HG02938 (cell line): ENCODE measurements at regions not wholly inside any gene's neighbourhood (a gene's known extent, or its start where the extent isn't known, plus 50 kb on each side); places are given as distances from the start of the nearest gene placed in this dataset.
A peak's percentile ranks its signal among the peaks of the same experiment; 100 is the strongest.
"Not testable (repeated sequence)": the region's sequence is repeated elsewhere in the genome, so short reads cannot be mapped to it uniquely, and the experiment has no call there.

Experiments
- ATAC-seq: cut with Tn5 transposase; IDR thresholded peaks from one replicate; pipeline ENCODE4 v1.9.1; 2021; ENCODE audit warnings: mild to moderate bottlenecking, moderate library complexity; ENCODE audit not compliant: unreplicated experiment

DNA sequence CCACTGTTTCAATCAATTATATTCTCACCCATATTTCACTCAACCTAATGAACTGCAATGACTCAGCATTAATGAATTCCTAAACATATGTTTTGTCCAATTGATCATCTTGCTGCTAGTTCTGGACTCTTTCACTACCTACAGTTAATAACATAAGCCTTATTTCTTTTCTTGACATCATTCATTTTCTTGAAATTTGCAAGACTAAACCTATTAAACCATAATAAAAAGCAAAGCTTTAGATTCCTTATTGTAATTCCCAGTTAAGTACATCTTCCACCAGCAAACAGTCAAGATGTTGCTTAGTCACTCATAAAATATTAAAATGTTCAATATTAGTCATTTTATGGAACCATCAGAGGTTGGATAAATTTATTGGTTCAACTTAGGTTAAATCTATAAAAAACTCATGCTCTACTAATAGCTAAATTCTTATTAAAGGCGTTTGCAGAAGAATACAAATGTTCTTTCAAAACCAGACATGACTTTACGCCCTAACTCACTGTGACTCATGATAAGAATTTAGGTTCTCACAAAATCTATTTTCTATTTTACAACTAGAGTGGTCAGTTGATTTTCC, 599.4 kb downstream of the RNF144A start:
- ATAC-seq = no peak

- ATAC-seq = no peak
These were observed 599.9 kb downstream of the RNF144A start for GRCh38 chr2:7517088-7517487.

DNA sequence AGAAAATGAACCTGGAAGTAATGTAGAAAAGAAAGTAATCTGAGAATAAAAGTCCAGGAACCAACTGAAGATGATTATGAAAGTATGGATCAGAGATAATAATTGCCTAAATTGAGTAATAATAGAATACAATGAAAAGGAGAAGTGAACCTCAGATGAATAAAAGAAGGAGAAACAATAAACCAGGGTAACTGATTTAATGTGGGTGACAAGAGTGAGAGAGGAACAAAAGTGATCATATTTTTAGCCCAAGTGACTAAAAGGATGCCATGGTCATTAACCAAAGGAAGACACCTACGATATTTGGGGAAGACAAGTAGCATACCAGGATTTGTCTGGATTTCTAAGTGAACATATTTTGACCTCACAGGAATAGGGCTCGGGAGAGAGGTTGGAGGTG, 600.6 kb downstream of the RNF144A start:
- ATAC-seq = no peak

- no peak for ATAC-seq
These were observed 606.4 kb downstream of the RNF144A start for GRCh38 chr2:7523481-7524120.

DNA sequence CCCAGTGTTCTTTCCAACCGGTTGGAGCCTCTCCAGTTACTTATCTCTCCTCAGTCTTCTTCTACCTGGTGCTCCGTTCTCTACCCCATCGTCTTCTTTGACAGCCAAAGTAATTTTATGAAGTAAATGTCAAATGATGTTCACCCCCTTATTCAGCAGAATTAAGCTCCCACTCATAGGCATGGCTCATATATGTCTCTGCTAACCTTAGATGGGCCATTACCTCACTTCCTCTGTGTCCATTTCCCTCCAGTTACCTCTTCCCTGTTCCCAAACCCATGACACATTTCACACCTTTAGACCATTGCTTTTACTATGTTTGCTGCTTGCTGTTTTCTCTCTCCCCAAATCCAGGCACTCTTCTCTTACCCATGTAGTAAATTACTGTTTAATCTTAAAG, 607.0 kb downstream of the RNF144A start:
- ATAC-seq = no peak

DNA sequence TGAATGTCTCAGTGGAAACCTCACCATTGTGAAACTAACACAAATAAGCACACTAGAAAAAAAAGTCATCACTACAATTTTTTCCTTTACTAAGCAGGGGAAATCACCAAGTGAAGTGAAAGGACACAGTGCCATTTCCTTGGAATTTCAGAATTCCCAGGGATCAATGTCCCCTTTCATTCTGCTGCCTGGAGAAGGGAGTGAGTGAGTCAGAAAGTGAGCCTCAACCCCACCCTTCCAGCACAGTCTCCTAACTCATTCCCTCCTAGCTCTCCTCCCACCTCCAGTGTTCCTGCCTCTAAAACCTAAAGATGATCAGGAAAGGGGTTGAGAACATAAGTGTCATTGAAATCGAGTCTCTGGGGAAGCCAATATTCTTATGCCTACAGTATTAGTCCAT, 608.5 kb downstream of the RNF144A start:
- no peak for ATAC-seq

- ATAC-seq = no peak
These were observed 610.0 kb downstream of the RNF144A start for GRCh38 chr2:7527165-7527722.

- no peak for ATAC-seq
These were observed 612.8 kb downstream of the RNF144A start for GRCh38 chr2:7530001-7530400.

GRCh38 chr2:7539077-7539476, 621.9 kb downstream of the RNF144A start:
- ATAC-seq = no peak

DNA sequence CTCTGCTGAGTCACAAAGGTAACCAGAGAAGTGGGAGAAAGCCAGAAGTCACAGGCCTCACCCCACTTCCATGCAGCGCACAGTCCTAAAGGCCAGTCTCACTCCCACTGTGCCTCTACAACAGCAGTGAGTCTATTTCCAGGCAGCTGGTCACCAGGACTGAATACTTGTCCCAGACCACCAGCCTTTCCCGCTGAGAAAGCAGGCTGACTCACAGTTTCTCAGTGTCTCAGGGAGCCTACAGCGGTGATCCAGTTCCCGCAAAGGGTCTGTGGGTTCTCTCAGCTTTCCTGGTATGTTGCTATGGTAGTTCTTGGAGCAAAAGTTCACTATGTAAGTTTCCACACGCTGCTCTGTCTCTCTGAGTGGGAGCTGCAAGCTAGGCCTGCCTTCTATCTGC, 622.5 kb downstream of the RNF144A start:
- ATAC-seq = no peak

GRCh38 chr2:7552825-7553570, 635.8 kb downstream of the RNF144A start:
- no peak for ATAC-seq

- no peak for ATAC-seq
These were observed 638.0 kb downstream of the RNF144A start for GRCh38 chr2:7555260-7555659.

GRCh38 chr2:7557376-7557775, 640.2 kb downstream of the RNF144A start:
- ATAC-seq = no peak

DNA sequence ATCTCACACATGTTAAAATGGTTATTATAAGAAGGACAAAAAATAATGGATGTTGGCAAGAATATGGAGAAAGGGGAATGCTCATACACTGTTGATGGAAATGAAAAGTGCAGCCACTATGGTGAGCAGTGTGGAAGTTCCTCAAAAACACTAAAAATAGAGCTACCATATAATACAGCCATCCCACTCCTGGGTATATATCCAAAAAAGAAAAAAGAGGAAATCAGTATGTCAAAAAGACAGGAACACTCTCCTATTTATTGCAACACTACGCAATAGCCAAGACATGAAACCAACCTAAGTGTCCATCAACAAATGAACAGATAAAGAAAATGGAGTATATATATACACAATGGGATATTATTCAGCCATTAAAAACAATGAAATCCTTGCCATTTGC, 642.6 kb downstream of the RNF144A start:
- ATAC-seq = no peak

DNA sequence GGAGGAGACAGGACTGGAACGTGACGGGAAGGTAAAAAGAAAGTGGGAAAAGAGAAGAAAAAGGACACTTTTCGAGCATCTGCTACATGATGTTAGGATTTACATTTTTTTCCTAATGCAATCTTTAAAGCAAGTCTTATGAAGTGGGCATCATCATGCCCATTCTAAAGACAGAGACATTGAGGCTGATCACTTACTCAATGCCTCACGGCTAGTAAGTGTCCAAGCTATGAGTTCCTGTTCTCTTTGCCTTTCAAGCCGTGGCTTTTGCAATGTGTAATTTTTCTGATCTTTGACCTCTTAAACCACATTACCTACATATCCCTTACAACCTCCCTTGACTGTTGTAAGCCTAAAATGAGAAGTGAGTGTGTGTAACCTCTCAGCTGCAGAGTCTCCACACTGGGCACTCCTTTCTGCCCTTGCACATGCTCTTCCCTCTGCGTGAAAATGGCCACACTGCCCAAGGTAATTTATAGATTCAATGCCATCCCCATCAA, 649.2 kb downstream of the RNF144A start:
- ATAC-seq = no peak

DNA sequence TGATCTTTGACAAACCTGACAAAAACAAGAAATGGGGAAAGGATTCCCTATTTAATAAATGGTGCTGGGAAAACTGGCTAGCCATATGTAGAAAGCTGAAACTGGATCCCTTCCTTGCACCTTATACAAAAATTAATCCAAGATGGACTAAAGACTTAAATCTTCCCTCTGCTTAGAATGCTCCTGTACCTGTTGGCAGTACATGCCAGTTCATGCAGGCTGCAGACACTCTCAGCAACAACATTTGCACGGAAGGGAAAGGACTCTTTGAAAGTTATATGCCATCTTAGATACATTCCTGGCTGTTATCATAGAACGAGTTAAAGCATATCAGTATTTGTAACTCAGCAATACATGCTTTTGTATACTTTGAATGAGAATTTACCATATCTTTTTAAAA, 649.9 kb downstream of the RNF144A start:
- ATAC-seq = not testable (repeated sequence)

DNA sequence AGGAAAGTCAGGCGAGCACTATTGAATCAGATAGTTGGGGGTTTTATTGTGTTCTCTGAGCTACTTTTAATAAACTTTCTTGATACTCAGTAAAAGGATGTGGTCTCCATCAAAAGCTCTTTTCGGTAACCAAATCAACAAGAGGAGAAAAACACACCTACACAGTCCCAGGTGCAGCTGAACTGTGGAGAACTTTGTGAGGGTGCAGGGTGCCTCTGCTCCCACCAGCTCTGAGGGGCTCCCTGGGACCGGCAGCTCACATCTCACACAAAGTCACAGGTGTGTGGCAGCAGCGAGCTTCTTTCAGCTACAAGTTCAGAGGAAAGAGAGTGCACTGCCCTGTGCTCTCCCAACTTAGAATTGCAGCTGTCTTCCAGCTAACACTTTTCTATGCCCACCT, 650.4 kb downstream of the RNF144A start:
- peak; percentile 82 for ATAC-seq

DNA sequence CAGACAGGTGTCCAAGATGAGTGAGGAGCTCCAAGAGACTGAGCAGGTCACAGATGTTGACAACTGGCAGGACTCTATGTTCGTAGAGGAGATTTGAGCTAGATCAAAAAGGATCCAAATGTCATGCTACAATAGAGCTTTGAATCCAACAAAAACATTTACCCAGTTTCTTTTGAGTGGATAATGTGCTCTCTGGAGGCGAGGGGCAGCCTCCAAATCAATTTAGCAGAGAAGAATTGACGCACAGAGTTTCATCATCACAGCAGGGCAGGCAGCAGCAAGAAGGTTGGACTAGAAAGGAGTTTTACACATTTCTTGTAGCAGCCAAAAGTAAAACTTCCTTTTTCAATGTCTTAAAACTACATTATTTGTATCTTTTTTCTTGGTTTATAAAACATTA, 653.0 kb downstream of the RNF144A start:
- no peak for ATAC-seq

- ATAC-seq = no peak
These were observed 654.5 kb downstream of the RNF144A start for GRCh38 chr2:7571701-7572100.

DNA sequence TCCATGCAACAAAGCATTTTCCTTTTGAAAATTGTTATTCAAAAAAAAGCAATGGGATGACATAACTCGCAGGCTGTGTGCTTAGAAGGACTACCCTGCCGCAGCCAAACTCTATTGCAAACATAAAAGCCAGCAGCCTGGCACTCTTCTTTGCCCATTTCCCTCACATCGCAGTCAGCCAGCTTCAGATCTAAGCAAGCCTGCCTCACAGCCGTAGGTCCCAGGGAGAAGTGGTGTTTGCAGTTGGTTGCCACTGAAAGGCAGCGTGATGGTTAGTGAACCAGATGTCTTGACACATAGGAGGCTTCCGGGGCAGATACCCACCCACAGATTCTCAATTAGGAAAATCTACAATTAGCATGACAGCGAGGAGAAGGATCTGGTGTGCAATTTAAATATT, 655.2 kb downstream of the RNF144A start:
- no peak for ATAC-seq

GRCh38 chr2:7573166-7573825, 656.1 kb downstream of the RNF144A start:
- no peak for ATAC-seq
